GM18508 (cell line): ENCODE measurements at regions not wholly inside any gene's neighbourhood (a gene's known extent, or its start where the extent isn't known, plus 50 kb on each side); places are given as distances from the start of the nearest gene placed in this dataset.
"Not testable (repeated sequence)": the region's sequence is repeated elsewhere in the genome, so short reads cannot be mapped to it uniquely, and the experiment has no call there.

ENCODE experiments used
- ATAC-seq: cut with Tn5 transposase; IDR thresholded peaks from one replicate; pipeline ENCODE4 v1.9.1; 2021; ENCODE audit warnings: moderate number of reproducible peaks; ENCODE audit not compliant: insufficient read depth, unreplicated experiment

DNA sequence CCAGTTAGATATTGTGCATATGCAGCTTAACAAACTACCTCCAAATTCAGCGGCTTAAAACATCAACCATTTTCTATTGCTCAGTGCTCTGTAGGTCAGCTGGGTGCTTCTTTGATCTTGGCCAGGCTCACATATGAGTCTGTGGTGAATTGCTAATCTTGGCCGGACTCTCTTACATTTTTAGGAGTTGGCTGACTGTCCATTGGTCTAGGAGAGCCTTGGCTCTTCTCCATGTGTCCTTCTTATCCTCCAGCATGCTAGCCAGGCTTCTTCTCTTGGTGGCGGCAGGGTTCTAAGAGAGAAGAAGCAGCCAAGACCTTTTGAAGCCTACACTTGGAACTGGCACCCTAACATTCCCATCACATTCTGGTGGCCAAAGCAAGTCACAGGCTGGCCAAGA, 174.3 kb upstream of the PWP1 start:
- ATAC-seq = no peak

DNA sequence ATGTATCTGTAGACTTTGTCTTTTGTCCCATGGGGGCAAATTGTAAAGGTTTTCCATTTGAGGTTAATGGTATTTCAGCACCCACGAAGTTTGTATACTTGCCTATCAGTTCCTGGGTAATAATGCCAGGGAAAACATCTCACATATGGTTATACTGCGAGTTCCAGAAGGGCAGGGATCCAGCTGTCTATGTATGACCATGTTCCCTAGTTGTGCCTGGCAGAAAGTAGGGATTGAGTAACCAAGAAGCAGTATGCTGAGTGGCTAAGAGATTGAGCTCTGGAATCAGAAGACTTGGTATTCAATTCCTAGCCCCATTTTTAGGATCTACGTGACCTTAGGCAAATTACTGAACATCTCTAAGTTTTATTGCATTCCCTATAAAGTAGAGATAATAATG, 173.2 kb upstream of the PWP1 start:
- ATAC-seq = no peak

DNA sequence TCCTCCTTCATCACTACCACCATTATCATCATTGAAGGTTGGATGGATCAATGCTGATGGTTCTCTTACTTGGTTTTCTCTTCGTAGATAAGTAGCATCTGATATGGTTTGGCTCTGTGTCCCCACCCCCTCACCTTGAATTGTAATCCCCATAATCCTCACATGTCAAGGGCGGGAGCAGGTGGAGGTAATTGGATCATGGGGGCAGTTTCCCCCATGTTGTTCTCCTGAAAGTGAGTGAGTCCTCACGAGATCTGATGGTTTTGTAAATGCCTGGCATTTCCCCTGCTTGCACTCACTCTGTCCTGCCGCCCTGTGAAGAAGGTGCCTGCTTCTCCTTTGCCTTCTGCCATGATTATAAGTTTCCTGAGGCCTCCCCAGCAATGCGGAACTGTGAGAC, 172.4 kb upstream of the PWP1 start:
- ATAC-seq = no peak

DNA sequence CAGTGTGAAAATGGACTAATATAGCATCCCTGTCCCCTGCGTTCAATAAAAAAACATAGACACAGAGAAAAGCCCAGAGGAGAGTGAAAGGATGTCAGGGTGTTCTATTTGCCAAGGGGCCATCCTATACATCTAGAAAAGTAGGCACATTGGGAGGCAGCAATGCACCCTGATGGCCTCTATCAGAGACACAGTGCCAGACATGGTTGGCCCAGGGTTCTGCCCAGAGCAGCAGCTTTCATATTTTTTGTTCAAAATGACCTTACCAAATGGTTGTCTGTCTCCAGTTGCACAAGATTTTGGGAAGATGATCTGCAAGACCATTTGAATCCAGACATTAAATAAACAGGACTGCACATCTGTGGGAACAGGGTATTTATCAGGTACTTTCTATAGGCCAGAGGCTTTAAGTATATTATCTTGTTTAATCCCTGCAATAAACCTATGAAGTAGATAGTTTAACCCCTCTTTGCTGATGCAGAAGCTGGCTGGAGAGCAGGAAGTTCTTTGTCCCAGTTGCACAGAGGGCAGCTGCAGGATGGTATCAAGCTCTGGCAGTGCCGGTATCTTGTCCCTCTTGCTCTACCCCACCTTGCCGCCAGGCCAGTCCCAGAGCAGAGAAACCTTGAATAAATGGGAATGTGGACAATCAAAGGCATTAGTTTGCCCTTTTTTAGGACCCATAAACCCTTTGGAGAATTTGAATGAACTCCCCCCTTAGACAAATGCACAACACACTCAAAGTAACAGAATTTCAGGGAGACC, 171.8 kb upstream of the PWP1 start:
- no peak for ATAC-seq

DNA sequence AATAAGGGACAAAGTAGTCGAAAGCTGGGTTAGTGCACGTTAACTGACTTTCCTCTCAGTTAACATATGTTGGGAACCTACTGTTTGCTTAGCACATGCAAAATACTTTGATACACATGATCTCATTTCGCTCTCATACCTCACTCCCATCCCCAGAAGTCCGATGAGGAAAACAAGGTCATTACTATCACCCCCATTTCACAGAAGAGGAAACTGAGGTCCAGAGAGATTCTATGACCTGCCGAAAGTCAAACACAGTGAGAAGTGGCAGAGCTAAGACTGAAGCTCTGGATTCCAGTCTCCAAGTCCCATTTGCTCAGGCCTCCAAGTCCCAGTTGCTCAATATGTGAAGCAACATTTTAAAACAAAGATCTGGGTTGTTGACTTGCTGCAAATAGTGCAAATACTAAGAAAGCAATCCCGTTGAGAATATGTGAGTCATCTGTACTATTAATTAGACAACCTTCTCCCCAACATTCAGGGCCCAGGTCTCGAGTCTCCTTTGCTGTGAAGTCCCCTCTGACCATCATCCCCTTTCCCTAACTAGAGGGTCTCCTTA, 170.6 kb upstream of the PWP1 start:
- no peak for ATAC-seq

DNA sequence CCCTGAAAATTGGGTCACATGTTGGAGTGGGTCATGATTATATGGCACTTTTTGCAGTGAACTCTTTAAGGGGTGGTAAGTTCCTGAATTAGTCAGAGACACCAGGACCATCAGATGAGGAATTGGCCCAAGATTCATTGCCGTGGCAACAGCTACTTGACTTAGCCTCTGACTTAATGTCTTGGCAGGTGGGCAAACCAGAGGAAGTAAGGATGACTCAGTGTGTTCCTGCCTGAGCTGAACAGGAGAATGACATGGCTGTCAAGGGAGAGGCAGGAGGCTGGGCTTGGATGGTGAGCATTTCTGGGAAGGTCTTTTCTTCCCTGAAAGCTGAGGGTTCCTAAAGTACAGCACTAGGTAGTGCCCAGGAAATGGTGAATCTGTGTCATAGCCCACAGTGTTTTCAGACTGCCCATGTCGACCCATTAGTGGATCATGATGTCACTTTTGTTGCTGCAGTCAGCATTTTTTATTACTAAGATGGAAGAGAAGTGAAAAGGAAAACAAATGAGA, 170.1 kb upstream of the PWP1 start:
- no peak for ATAC-seq

DNA sequence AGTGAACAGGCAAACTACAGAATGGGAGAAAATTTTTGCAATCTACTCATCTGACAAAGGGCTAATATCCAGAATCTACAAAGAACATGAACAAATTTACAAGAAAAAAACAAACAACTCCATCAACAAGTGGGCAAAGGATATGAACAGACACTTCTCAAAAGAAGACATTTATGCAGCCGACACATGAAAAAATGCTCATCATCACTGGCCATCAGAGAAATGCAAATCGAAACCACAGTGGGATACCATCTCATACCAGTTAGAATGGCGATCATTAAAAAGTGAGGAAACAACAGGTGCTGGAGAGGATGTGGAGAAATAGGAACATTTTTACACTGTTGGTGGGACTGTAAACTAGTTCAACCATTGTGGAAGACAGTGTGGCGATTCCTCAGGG, 167.8 kb upstream of the PWP1 start:
- ATAC-seq = not testable (repeated sequence)

DNA sequence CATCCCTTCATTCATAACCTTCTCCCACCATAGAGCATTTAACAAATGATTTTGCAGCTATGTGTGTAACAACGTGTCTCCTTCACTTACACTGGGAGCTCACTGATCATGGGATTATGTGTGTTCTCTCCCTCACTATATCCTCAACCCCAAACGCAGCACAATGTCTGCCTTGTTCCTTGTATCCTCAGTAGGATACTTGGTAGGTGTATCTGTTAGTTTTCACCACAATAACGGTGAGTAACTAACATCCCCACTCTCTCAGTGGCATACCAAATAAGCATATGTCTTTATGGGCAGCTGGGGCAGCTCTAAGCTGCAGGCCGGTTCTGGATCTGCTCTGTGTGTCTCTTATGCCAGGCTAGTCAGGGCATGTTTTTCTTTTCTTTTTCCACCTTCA, 166.7 kb upstream of the PWP1 start:
- no peak for ATAC-seq

DNA sequence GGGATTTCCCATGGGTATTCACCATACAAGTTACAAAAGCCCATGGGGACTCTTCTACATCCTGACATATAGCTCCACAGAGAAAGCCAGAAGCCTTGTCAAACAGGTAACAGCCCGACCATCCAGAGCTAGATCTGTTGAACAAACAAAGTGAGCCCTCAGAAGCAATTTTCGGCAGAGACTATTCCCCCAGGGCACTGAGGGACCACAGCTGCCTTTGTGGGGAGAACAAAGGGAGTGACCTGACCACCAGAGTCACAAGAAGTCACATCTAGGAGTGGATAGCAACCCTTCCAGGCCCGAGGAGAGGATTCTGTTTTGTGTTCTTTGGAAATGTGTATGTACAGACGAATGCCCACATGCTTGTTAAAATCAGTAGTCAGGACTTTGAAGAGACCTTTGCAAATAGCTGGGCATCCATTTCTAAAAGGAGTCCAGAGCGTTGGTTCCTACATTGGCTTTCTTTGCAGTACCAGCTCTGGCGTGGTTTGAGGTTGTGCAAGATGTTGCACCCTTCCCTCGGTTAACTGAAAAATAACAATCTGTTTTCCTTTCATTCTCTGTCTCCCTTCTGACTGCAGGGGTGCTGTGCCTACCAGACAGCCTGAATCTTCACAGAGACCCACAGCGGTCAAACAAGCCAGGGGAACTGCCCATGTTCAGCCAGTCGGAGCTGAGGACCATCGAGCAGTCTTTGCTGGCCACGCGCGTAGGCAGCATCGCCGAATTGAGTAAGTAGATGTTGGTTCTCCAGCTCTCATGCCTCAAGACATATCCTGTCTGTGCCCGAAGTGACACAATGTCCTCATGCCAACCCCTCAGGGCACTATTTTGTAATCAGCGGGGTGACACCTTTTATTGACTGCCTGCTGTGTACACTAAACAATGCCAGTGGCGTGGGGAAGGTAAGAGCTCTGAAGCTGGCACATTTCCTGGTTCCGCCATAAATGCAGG, 165.4 kb upstream of the PWP1 start:
- no peak for ATAC-seq

DNA sequence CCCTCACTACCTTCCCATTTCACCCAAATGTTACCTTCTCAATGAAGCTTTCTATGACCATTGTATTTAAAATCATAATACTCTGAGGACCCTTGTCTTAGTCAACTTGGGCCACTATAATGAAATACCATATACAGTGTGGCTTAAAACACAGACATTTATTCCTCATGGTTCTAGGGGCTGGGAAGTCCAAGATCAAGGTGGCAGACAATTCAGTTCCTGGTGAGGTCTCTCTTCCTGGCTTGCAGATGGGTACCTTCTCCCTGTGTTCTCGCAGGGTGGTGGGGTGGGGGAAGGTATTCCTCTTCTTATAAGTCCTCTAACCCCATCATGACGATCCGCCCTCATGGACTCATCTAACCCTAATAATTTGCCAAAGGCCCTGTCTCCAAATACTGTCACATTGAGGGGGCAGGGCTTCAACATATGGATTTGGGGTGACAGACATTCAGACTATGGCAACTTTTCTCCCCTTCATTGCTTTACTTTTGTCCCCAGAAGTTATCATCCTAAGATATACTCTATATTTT, 163.7 kb upstream of the PWP1 start:
- no peak for ATAC-seq

DNA sequence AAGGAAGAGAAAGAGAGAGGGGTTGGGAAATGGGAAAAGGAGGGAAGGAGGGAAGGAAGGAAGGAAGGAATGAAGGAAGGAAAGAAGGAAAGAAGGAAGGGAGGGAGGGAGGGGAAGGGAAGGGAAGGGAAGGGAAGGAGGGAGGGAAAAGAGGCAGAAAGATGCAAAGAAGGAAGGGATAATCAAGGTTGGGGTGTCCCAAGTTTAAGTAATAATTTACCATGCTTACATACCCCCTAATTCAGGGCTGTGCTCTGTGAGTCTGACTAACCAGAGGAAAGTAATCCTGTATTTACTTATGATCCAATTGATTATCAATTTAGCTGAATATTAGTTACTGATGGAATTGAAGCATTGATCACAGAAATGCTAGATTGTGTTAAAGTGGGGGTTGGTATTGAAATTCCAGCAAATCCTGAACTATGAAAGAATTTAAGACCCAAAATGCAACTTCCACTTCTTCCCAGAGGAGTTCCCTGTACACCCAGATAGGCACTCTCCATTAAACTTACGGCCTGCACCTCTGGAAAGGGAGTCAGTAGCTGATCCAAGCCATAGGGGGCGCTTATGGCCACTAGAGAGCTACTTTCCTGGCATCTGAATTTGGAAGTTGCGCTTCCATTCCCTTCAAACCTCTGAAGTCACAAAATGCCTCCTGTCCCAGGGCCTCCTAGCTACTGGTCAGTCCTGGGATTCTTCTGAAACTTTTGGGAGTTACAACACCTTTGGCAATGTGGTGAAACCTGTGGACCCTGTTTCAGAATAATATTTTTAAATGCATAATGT, 162.7 kb upstream of the PWP1 start:
- ATAC-seq = no peak

DNA sequence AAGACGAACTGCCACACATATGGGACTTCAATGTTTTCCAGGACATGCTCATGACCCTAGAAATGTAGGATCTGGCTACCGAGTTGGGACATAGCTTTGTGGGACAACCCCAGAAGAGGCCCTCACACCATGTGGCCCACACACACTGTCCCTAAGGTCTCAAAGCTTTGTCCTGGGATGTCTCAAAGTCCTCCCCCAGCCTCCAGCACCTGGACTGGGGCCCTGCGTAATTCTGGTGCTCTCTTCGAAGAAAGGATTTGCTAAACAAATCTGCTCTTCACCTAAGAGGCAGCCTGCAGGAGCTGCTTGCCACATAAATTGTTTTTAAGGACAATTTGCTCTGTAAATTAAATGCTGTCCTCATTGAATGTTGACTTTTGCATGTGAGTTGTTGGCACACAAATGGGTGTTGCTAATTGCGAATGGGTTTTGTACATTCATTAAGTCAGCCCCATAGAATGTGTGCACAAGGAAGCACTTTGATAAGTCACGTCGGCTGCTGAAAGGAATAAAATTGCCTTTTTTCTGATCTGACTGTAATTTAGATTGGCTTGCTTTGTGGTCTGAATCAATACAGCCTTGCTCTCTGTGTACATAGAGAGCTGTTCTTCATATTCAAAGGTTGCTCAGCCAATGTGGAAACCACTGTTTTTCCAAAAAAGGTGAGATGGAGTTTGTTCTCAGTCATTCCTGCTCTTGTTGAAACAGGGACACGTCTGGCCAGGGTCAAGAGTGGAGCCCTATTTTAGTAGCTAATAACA, 161.6 kb upstream of the PWP1 start:
- ATAC-seq = no peak

DNA sequence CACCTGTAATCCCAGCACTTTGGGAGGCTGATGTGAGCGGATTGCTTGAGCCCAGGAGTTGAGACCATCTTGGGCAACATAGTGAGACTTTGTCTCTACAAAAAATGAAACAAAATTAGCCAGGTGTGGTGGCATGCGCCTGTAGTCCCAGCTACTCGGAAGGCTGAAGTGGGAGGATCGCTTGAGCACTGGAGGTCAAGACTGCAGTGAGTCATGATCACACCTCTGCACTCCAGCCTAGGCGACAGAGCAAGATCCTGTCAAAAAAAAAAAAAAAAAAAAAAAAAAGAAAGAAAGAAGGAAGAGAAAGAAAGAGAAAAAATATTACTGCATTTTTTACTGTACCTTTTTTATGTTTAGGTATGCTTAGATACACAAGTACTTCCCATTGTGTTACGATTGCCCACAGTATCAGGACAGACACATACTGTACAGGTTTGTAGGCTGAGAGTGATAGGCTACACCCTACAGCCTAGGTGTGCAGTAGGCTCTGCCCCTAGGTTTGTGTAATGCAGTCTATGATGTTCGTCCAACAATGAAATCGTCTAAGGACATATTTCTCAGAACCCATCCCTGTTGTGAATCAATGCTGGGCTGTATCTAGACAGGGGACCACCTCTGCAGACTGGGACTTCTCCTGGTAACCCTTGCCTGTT, 160.4 kb upstream of the PWP1 start:
- no peak for ATAC-seq

DNA sequence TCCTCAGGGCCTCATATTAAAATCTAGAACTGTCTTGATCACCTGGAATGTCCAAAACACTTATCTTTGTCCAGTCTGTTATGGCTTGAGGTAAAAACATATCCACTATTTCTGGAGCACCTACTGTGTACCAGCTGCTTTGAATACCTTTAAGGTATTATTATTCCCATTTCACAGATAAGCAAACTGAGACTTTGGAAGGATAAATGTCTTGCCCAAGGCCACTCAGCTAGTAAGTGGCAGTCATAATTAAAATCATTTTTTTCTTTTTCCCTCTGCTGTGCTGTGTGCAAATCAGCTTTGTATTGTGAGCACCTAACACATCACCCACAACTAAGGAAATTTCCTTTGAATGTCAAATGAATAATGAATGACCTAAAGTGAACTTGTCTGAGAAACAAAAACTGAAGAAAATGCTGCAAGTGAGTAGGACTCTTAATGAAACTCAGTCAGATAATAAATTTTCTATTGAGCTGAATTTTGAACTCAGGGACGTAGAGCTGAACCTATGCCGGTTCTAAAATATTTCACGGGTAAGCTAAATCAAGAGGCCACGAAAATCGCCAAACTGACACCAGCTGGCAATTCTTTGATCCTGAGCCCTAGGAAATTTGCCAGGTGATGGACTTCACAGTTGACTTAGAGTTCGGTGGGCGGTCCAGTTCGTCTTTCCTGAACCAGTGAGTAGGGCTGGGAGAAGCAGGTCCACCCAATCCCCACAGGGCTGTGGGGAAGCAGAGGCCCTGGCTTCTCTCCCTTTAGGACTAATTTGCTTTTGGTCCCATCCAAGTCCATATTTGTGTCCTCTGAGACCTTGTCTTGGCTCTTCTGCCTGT, 159.7 kb upstream of the PWP1 start:
- no peak for ATAC-seq

DNA sequence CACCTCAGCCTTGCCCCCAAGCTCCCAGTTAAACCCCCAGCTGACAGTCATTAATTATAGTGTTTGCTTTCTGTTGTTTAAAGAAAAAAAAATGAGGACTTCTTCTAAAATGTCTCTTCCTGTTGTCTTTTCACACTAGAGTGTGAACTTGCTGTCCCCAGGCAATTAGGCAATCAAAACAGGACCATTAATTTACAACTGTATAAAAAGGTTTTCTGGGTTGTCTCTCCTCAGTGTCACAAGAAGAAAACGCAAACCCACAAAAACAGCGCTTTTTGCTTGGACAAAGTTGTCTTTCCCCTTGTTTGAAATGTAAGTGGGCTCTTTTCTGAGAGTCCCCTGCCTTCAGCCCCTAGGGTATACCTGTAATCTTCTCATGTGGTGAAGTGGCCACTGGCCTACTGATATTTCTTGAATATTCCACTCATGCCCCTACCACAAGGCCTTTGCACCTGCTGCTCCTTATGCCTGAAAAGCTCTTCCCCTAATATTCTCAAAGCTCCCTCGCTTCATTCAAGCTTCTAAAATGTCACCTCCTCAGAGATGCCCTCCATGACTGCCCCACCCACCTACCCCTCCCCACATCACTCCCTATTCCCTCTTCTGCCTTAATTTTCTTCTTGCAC, 158.9 kb upstream of the PWP1 start:
- no peak for ATAC-seq

DNA sequence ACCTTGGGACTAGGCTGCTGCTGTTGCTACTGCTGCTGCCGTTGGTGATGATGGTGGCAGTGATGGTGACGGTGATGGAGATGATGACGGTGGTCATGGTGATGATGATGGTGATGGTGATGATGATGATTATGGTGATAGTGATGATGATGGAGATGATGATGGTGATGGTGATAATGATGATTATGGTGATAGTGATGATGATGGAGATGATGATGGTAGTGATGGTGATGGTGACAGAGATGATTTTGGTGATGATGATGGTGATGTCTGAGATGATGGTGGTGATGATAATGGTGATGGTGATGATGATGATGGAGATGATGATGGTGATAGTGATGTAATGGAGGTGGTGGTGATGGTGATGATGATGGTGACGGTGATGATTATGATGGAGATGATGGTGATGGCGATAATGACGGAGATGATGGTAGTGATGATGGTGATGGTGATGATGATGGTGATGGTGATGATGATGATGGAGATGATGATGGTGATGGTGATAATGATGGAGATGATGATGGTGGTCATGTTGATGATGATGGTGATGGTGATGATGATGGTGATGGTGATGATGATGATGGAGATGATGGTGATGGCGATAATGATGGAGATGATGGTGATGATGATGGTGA, 156.8 kb upstream of the PWP1 start:
- no peak for ATAC-seq

DNA sequence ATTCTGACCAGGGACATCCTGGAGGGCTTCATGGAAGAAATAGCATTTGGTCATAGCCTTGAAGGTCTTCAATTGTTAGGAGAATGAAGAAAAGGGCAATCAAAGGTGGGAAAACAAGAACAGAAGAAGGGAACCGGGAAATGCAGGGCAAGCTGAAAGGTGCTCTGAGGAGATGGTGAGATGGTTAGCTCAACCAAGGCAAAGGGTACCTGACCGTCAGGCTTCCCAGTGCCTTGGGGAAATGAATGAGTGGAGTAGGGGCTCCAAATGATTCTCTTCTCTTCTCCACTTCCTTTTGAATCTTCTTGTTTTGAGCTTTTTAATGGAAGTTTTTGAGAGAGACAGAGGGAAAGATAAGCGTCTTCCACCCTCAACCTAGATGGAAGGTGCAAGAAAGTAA, 155.6 kb upstream of the PWP1 start:
- ATAC-seq = no peak
